Activated CD4-positive, alpha-beta T cell treated with anti-CD3 and anti-CD28 coated beads for 24 hours (primary cell): ENCODE measurements at regions not wholly inside any gene's neighbourhood (a gene's known extent, or its start where the extent isn't known, plus 50 kb on each side); places are given as distances from the start of the nearest gene placed in this dataset.

ENCODE experiments used
- DNase-seq, 2 donors: peaks; one replicate each; pipeline ENCODE4 v3.0.0-alpha.2; 2020; ENCODE audit warnings: low read depth in 2 of 2

GRCh38 chr3:194971009-194971408, 285.3 kb downstream of the FAM43A start:
- DNase-seq: no peak

- no peak for DNase-seq
These were observed 286.3 kb downstream of the FAM43A start for GRCh38 chr3:194971965-194972364.

GRCh38 chr3:194972641-194973040, 287.0 kb downstream of the FAM43A start:
- no peak for DNase-seq

- no peak for DNase-seq
These were observed 287.8 kb downstream of the FAM43A start for GRCh38 chr3:194973366-194974000.

- no peak for DNase-seq
These were observed 288.9 kb downstream of the FAM43A start for GRCh38 chr3:194974468-194975135.

GRCh38 chr3:194976049-194976451, 290.4 kb downstream of the FAM43A start:
- no peak for DNase-seq

- DNase-seq: no peak
These were observed 291.2 kb downstream of the FAM43A start for GRCh38 chr3:194976874-194977273.

- no peak for DNase-seq
These were observed 291.7 kb downstream of the FAM43A start for GRCh38 chr3:194977356-194977755.

GRCh38 chr3:194979173-194979572, 291.8 kb downstream of the XXYLT1 start:
- DNase-seq: no peak

GRCh38 chr3:194982472-194982871, 288.5 kb downstream of the XXYLT1 start:
- DNase-seq: no peak

GRCh38 chr3:194983121-194983520, 287.8 kb downstream of the XXYLT1 start:
- no peak for DNase-seq

GRCh38 chr3:194983620-194984019, 287.3 kb downstream of the XXYLT1 start:
- no peak for DNase-seq

GRCh38 chr3:194984066-194984465, 286.9 kb downstream of the XXYLT1 start:
- no peak for DNase-seq

GRCh38 chr3:194984622-194985021, 286.3 kb downstream of the XXYLT1 start:
- no peak for DNase-seq

GRCh38 chr3:194985031-194985578, 285.9 kb downstream of the XXYLT1 start:
- DNase-seq: no peak

- no peak for DNase-seq
These were observed 284.5 kb downstream of the XXYLT1 start for GRCh38 chr3:194986208-194987043.

- no peak for DNase-seq
These were observed 283.1 kb downstream of the XXYLT1 start for GRCh38 chr3:194987571-194988494.

- no peak for DNase-seq
These were observed 282.3 kb downstream of the XXYLT1 start for GRCh38 chr3:194988495-194989165.

- no peak for DNase-seq
These were observed 281.7 kb downstream of the XXYLT1 start for GRCh38 chr3:194989241-194989640.

GRCh38 chr3:194990454-194991337, 280.3 kb downstream of the XXYLT1 start:
- DNase-seq: no peak
